NT2/D1 (cell line): ENCODE measurements at regions not wholly inside any gene's neighbourhood (a gene's known extent, or its start where the extent isn't known, plus 50 kb on each side); places are given as distances from the start of the nearest gene placed in this dataset.

ENCODE experiments used
- SUZ12 ChIP-seq: IDR thresholded peaks from 2 replicates; pipeline ENCODE4 v1.6.1; 2011; ENCODE audit not compliant: insufficient read length, insufficient read depth; ENCODE audit errors: extremely low read depth
- YY1 ChIP-seq: IDR thresholded peaks from 2 replicates; pipeline ENCODE4 v1.6.1; 2011; ENCODE audit not compliant: insufficient read length, insufficient read depth
- ZNF274 ChIP-seq: IDR thresholded peaks from 2 replicates; pipeline ENCODE4 v1.6.1; 2011; ENCODE audit warnings: mild to moderate bottlenecking, low read depth, low read length

GRCh38 chr5:155938051-155938450 lies 388.9 kb upstream of the SGCD start:
- TF ChIP-seq ZNF274 (no peak), YY1 (no peak), SUZ12 (no peak)
